H1 (cell line): ENCODE measurements at regions not wholly inside any gene's neighbourhood (a gene's known extent, or its start where the extent isn't known, plus 50 kb on each side); places are given as distances from the start of the nearest gene placed in this dataset.
A peak's percentile ranks its signal among the peaks of the same experiment; 100 is the strongest.

ENCODE experiments used
- CTCF ChIA-PET: fragments of 300-600 bp; sonication (Branson Sonifier 250); formaldehyde crosslinking; loops from one replicate; lab custom pipeline; 2021; ENCODE audit not compliant: partially characterized antibody; lab: Charles Lee
- POLR2A ChIA-PET: fragments of 300-600 bp; sonication (Branson Sonifier 250); formaldehyde crosslinking; loops from one replicate; lab custom pipeline; 2021; ENCODE audit warnings: inconsistent platforms; ENCODE audit not compliant: partially characterized antibody; lab: Charles Lee
- DNase-seq, 2 experiments: peaks; one replicate each; pipeline versions ENCODE4 v3.0.0 to v3.0.0-alpha.2; 2010 to 2022; ENCODE audit warnings: low spot score in 2 of 2, low read depth in 1 of 2, mixed read lengths in 1 of 2
- FAIRE-seq: peaks from 2 replicates; lab custom pipeline; 2011; peaks lifted over from hg19 to GRCh38; lab: Jason Lieb, UNC
- H2AFZ ChIP-seq: 2 replicates; pipeline ENCODE4 v1.8.1; 2012; ENCODE audit warnings: low read length, inconsistent platforms
- H2AK5ac ChIP-seq: 2 replicates; pipeline ENCODE4 v1.6.1; 2013; ENCODE audit warnings: low read depth, low read length
- H2BK120ac ChIP-seq: replicated peaks from 2 replicates; pipeline ENCODE3; 2013; ENCODE audit warnings: low read depth, low read length, inconsistent platforms
- H2BK12ac ChIP-seq: 2 replicates; pipeline ENCODE4 v1.6.1; 2013; ENCODE audit warnings: low read depth, low read length
- H2BK15ac ChIP-seq: 2 replicates; pipeline ENCODE4 v1.6.1; 2013; ENCODE audit warnings: low read length
- H2BK20ac ChIP-seq: 2 replicates; pipeline ENCODE4 v1.6.1; 2013; ENCODE audit warnings: low read length
- H2BK5ac ChIP-seq: 2 replicates; pipeline ENCODE4 v1.6.1; 2013; ENCODE audit warnings: low read depth, low read length
- H3K14ac ChIP-seq: 2 replicates; pipeline ENCODE4 v1.6.1; 2013; ENCODE audit warnings: inconsistent platforms; ENCODE audit not compliant: insufficient read length
- H3K18ac ChIP-seq: 2 replicates; pipeline ENCODE4 v1.6.1; 2013; ENCODE audit warnings: low read length; ENCODE audit errors: extremely low read depth
- H3K23ac ChIP-seq: 2 replicates; pipeline ENCODE4 v1.6.1; 2013; ENCODE audit warnings: inconsistent platforms; ENCODE audit not compliant: insufficient read length
- H3K23me2 ChIP-seq: 2 replicates; pipeline ENCODE4 v1.6.1; 2013; ENCODE audit warnings: low read depth, low read length
- H3K27ac ChIP-seq: 2 replicates; pipeline ENCODE4 v1.6.1; 2011; ENCODE audit warnings: low read depth, low read length, inconsistent platforms
- H3K27me3 ChIP-seq, 4 experiments: replicated peaks in 1 of 4; 1 replicate in 1 of 4; 2 replicates in 3 of 4; pipeline versions ENCODE4 v1.6.1 to v1.8.1; 2011 to 2013; ENCODE audit warnings: low read length in 3 of 4, mild to moderate bottlenecking in 3 of 4, inconsistent platforms in 2 of 4, mixed read lengths in 2 of 4, moderate library complexity in 1 of 4; ENCODE audit not compliant: control insufficient read depth in 3 of 4, insufficient read depth in 3 of 4; ENCODE audit errors: extremely low read depth in 1 of 4
- H3K36me3 ChIP-seq, 4 experiments: 2 replicates each; pipeline versions ENCODE4 v1.6.1 to v1.8.1; 2011 to 2013; ENCODE audit warnings: mild to moderate bottlenecking in 4 of 4, low read length in 3 of 4, moderate library complexity in 2 of 4, control low read depth in 1 of 4, inconsistent platforms in 1 of 4; ENCODE audit not compliant: insufficient read depth in 4 of 4, control insufficient read depth in 2 of 4
- H3K4ac ChIP-seq: replicated peaks from 2 replicates; pipeline ENCODE3; 2013; ENCODE audit warnings: low read length, low read depth, mixed read lengths, inconsistent platforms; ENCODE audit not compliant: insufficient read length
- H3K4me1 ChIP-seq, 4 experiments: replicated peaks in 1 of 4; 1 replicate in 1 of 4; 2 replicates in 3 of 4; pipeline versions ENCODE4 v1.6.1 to v1.8.1; 2011 to 2013; ENCODE audit warnings: low read length in 3 of 4, inconsistent platforms in 2 of 4, mixed read lengths in 1 of 4; ENCODE audit not compliant: insufficient read depth in 4 of 4, control insufficient read depth in 3 of 4
- H3K4me2 ChIP-seq, 2 experiments: 2 replicates each; pipeline versions ENCODE4 v1.6.1 to v1.8.1; 2011 to 2013; ENCODE audit warnings: low read depth in 2 of 2, low read length in 2 of 2, control low read depth in 1 of 2, inconsistent platforms in 1 of 2, mild to moderate bottlenecking in 1 of 2; ENCODE audit not compliant: insufficient read depth in 1 of 2
- H3K4me3 ChIP-seq, 4 experiments: fragments of 200-600, 300-600 bp in 1 of 4; sonication (generic), shearing (Covaris generic), sonication (Bioruptor Twin) in 1 of 4; 2 replicates each; pipeline versions ENCODE4 v1.5.1 to v1.8.1; 2011 to 2016; ENCODE audit warnings: low read length in 4 of 4, low read depth in 3 of 4, control low read depth in 2 of 4, inconsistent platforms in 2 of 4, mild to moderate bottlenecking in 2 of 4, mixed read lengths in 1 of 4, moderate library complexity in 1 of 4; ENCODE audit not compliant: insufficient read depth in 2 of 4; ENCODE audit errors: extremely low read depth in 1 of 4
- H3K56ac ChIP-seq: replicated peaks from 2 replicates; pipeline ENCODE3; 2013; ENCODE audit warnings: low read depth, mild to moderate bottlenecking, mixed read lengths, low read length, inconsistent platforms; ENCODE audit not compliant: insufficient read length
- H3K79me1 ChIP-seq: 2 replicates; pipeline ENCODE4 v1.6.1; 2013; ENCODE audit warnings: low read depth, low read length, control low read depth
- H3K79me2 ChIP-seq, 2 experiments: 2 replicates each; pipeline versions ENCODE4 v1.6.1 to v1.8.1; 2012 to 2013; ENCODE audit warnings: low read length in 2 of 2, mild to moderate bottlenecking in 2 of 2, inconsistent platforms in 1 of 2; ENCODE audit not compliant: insufficient read depth in 2 of 2, control insufficient read depth in 1 of 2
- H3K9ac ChIP-seq, 4 experiments: replicated peaks in 1 of 4; 1 replicate in 1 of 4; 2 replicates in 3 of 4; pipeline versions ENCODE4 v1.6.1 to v1.8.1; 2011 to 2013; ENCODE audit warnings: low read depth in 3 of 4, low read length in 3 of 4, control low read depth in 2 of 4, mild to moderate bottlenecking in 2 of 4, moderate library complexity in 2 of 4, inconsistent platforms in 1 of 4; ENCODE audit errors: extremely low read depth in 1 of 4
- H3K9me3 ChIP-seq, 2 experiments: 2 replicates each; pipeline versions ENCODE4 v1.6.1 to v1.8.1; 2012 to 2013; ENCODE audit warnings: mild to moderate bottlenecking in 2 of 2, moderate library complexity in 2 of 2, control low read depth in 1 of 2, inconsistent platforms in 1 of 2, low read depth in 1 of 2, low read length in 1 of 2, mixed read lengths in 1 of 2; ENCODE audit not compliant: insufficient read depth in 2 of 2
- H4K20me1 ChIP-seq, 2 experiments: replicated peaks in 1 of 2; 2 replicates each; pipeline versions ENCODE3 to v1.8.1; 2011 to 2013; ENCODE audit warnings: inconsistent platforms in 2 of 2, low read length in 2 of 2, mild to moderate bottlenecking in 1 of 2; ENCODE audit not compliant: insufficient read depth in 2 of 2, control insufficient read depth in 1 of 2
- H4K5ac ChIP-seq: 2 replicates; pipeline ENCODE4 v1.6.1; 2013; ENCODE audit warnings: low read length, low read depth, mixed read lengths, inconsistent platforms; ENCODE audit not compliant: insufficient read length
- H4K8ac ChIP-seq: 2 replicates; pipeline ENCODE4 v1.8.0; 2013; ENCODE audit warnings: mild to moderate bottlenecking, moderate library complexity, low read length, inconsistent platforms; ENCODE audit not compliant: insufficient read depth; ENCODE audit errors: extremely low read depth
- H4K91ac ChIP-seq: replicated peaks from 2 replicates; pipeline ENCODE3; 2013; ENCODE audit warnings: low read length, mixed read lengths, inconsistent platforms; ENCODE audit not compliant: insufficient read length
- ASH2L ChIP-seq: fragments of 200-600, 300-600 bp; sonication (generic); IDR thresholded peaks from one replicate; pipeline ENCODE4 v1.7.1; 2017; ENCODE audit warnings: low read length
- WGBS, 2 experiments: shearing (Covaris generic) in 1 of 2; methylation state at CpG; one replicate each; pipeline versions ENCODE4 v1.1.6 to v1.1.7; 2013 to 2015; ENCODE audit warnings: low lambda C conversion rate in 2 of 2, mixed read lengths in 2 of 2, inconsistent platforms in 1 of 2, low coverage in 1 of 2, missing lambda C conversion rate in 1 of 2; ENCODE audit not compliant: insufficient replicate concordance in 2 of 2, insufficient coverage in 1 of 2, insufficient read length in 1 of 2; ENCODE audit errors: extremely low coverage in 1 of 2, missing lambda C conversion rate in 1 of 2; 5-methylcytosine and 5-hydroxymethylcytosine counted together

GRCh38 chr12:13870255-13870654 is 111.1 kb downstream of the GRIN2B start:
- CTCF ChIA-PET, result interaction anchor here (0.7 to 1.3 kb wide), 5 partner anchors 11 to 278 kb away, joined by 3 to 6 read pairs (median 3); no protein-coding TSS in a partner anchor
- no peak overlapping the region for H4K5ac ChIP-seq
- H3K14ac ChIP-seq, result no peak overlapping the region
- no peaks in the 10 kb centered on the region for H3K36me3 ChIP-seq
- no peak overlapping the region for H3K23ac ChIP-seq
- no peak overlapping the region for H4K8ac ChIP-seq
- no peak overlapping the region for H2BK120ac ChIP-seq
- no peak for TF ChIP-seq ASH2L
- no peak overlapping the region for H3K4ac ChIP-seq
- H3K27ac ChIP-seq, result no peak overlapping the region
- no peaks in the 10 kb centered on the region for H3K23me2 ChIP-seq
- H2BK12ac ChIP-seq, result no peak overlapping the region
- no peaks in the 10 kb centered on the region for H3K27me3 ChIP-seq
- H3K4me1 ChIP-seq, result no peaks in the 10 kb centered on the region
- peak; percentile 80 for FAIRE-seq
- POLR2A ChIA-PET, result interaction anchor here (1.2 kb wide), 1 partner anchor 10 kb away, joined by 3 read pairs; no protein-coding TSS in a partner anchor
- no peak overlapping the region for H2BK5ac ChIP-seq
- H3K18ac ChIP-seq, result no peak overlapping the region
- H3K4me2 ChIP-seq, result no peak overlapping the region
- H2AFZ ChIP-seq, result no peak overlapping the region
- DNase-seq, result no peak
- H2AK5ac ChIP-seq, result no peak overlapping the region
- H2BK15ac ChIP-seq, result no peak overlapping the region
- H4K91ac ChIP-seq, result no peak overlapping the region
- no peaks in the 10 kb centered on the region for H3K79me1 ChIP-seq
- no peak overlapping the region for H3K9ac ChIP-seq
- H4K20me1 ChIP-seq, result no peaks in the 10 kb centered on the region
- no peaks in the 10 kb centered on the region for H3K9me3 ChIP-seq
- 78% methylated on average over 2 of the region's 2 CpGs; no CpG with 5 or more reads in 1 of the 2 experiments for WGBS, 2 experiments
- H3K79me2 ChIP-seq, result no peaks in the 10 kb centered on the region
- H2BK20ac ChIP-seq, result no peak overlapping the region
- H3K4me3 ChIP-seq, result no peak overlapping the region
- no peak overlapping the region for H3K56ac ChIP-seq
